ENCODE measurements at regions not wholly inside any gene's neighbourhood (a gene's known extent, or its start where the extent isn't known, plus 50 kb on each side); places are given as distances from the start of the nearest gene placed in this dataset.

GRCh38 chr3:59517388-59517787 lies 467.6 kb upstream of the CFAP20DC start:
- TF ChIP-seq CTCF (IDR thresholded peaks at IDR 0.05; ENCODE audit: low read depth, low read length, missing input control), result no peak
- no peak for TF ChIP-seq EGR1 (IDR thresholded peaks at IDR 0.05; ENCODE audit: low read depth in 2 of 2)
